ENCODE measurements at regions not wholly inside any gene's neighbourhood (a gene's known extent, or its start where the extent isn't known, plus 50 kb on each side); places are given as distances from the start of the nearest gene placed in this dataset.

- TF ChIP-seq CTCF (IDR thresholded peaks at IDR 0.05; ENCODE audit: borderline replicate concordance, extremely low read depth, low read length, poor library complexity, severe bottlenecking) (no peak), EZH2 (IDR thresholded peaks at IDR 0.05; ENCODE audit: borderline replicate concordance, low read depth, low read length, severe bottlenecking) (no peak)
Observed at GRCh38 chr7:69516238-69516820, 81.9 kb upstream of the AUTS2 start.

All from DND-41 (cell line).